OCI-LY1 (cell line): ENCODE measurements at regions not wholly inside any gene's neighbourhood (a gene's known extent, or its start where the extent isn't known, plus 50 kb on each side); places are given as distances from the start of the nearest gene placed in this dataset.

Experiments used
- EZH2 ChIP-seq: fragments of 200-600 bp; sonication (generic), shearing (Covaris generic); IDR thresholded peaks from 2 replicates; pipeline ENCODE4 v1.8.0; 2017; ENCODE audit warnings: borderline replicate concordance, mixed run types, mild to moderate bottlenecking, antibody characterized with exemption, low read length, moderate library complexity, mixed read lengths
- TF ChIP-seq, protein P1 (sequence below): fragments of 200-600 bp; sonication (generic), shearing (Covaris generic); IDR thresholded peaks from 2 replicates; pipeline ENCODE4 v1.5.1; 2017; ENCODE audit warnings: mild to moderate bottlenecking, antibody characterized with exemption, low read length, moderate library complexity, mixed read lengths

DNA sequence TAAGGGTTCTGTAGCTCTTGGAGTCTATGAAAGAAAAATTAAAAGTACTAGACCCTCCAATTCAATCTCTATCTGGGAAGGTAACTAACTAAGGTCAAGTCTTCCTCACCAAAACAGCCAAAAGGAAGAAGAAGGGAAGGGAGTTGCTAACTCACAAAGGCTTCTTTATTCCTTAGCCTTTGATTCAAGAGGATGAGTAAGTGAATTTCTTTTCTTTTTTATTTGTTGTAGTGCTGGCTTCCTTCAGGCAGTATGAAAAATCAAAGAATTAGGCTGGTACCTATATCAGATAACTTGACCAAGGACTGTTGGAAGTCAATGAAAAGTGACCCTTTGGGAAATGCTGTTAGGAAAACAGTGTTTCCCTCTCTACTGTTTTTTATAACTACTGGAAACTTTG is 144.4 kb upstream of the NRIP1 start:
- TF ChIP-seq, protein P1, sequence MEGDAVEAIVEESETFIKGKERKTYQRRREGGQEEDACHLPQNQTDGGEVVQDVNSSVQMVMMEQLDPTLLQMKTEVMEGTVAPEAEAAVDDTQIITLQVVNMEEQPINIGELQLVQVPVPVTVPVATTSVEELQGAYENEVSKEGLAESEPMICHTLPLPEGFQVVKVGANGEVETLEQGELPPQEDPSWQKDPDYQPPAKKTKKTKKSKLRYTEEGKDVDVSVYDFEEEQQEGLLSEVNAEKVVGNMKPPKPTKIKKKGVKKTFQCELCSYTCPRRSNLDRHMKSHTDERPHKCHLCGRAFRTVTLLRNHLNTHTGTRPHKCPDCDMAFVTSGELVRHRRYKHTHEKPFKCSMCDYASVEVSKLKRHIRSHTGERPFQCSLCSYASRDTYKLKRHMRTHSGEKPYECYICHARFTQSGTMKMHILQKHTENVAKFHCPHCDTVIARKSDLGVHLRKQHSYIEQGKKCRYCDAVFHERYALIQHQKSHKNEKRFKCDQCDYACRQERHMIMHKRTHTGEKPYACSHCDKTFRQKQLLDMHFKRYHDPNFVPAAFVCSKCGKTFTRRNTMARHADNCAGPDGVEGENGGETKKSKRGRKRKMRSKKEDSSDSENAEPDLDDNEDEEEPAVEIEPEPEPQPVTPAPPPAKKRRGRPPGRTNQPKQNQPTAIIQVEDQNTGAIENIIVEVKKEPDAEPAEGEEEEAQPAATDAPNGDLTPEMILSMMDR: no peak
- no peak for TF ChIP-seq EZH2
